Stimulated activated naive CD8-positive, alpha-beta T cell treated with anti-CD3 and anti-CD28 coated beads, Interleukin-15, Interleukin-2, amounts not matched to agents 100 ng/mL and 50 ng/mL, for 24 hours (primary cell): ENCODE measurements at regions not wholly inside any gene's neighbourhood (a gene's known extent, or its start where the extent isn't known, plus 50 kb on each side); places are given as distances from the start of the nearest gene placed in this dataset.

Experiments
- H3K27ac Mint-ChIP-seq: one replicate; pipeline ENCODE4 v1.8.0; 2021; ENCODE audit warnings: mild to moderate bottlenecking, mixed read lengths
- H3K27me3 Mint-ChIP-seq: one replicate; pipeline ENCODE4 v1.8.0; 2021; ENCODE audit warnings: mixed read lengths
- H3K36me3 Mint-ChIP-seq: one replicate; pipeline ENCODE4 v1.8.0; 2021; ENCODE audit warnings: low read depth, mixed read lengths
- H3K4me1 Mint-ChIP-seq: one replicate; pipeline ENCODE4 v1.8.0; 2021; ENCODE audit warnings: low read depth, mixed read lengths
- H3K4me3 Mint-ChIP-seq: one replicate; pipeline ENCODE4 v1.8.0; 2021; ENCODE audit warnings: mild to moderate bottlenecking, mixed read lengths
- H3K9me3 Mint-ChIP-seq: one replicate; pipeline ENCODE4 v1.8.0; 2021; ENCODE audit warnings: mixed read lengths

DNA sequence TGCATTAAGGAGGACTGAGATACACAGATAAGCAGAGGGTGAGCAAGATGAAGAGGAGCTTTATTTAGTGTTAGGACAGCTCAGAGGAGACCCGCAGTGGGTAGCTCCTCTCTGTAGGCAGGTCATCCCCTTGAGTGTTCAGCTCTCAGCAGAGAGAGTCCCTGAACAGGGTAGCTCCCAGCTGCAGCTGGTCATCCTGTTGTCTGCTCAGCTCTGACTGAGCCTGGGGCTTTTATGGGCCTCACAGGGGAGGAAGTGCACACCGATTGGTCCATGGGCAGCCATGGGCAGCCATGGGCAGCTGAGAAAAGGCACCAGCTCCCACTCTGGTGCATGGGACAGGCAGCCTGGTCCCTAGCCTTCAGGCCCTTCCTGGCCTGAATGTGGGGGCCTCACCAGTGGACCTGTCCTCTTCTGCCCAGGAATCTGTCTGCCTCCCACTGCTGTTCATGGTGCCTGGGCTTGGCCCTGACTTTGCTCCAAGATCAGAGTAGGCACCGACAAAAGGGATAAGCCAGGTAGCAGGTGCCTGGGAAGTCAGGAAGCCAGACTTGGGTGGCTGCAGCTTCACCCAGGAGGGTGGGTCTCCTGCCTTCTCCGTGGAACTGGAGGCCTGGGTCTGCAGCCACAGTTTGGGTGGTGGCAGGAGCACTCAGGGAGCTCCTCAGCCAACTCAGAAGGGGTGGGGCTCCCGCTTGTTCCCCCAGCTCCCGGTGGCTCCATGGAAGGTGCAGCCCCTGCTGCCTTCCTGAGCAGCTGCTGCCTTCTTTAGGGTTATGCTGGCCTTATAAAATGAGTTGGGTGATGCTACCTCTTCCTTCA lies 54.7 kb downstream of the MYEOV start:
- Mint-ChIP-seq H3K27ac (no peak overlapping the region), H3K27me3 (no peaks in the 10 kb centered on the region), H3K36me3 (no peaks in the 10 kb centered on the region), H3K4me1 (peaks cover 11% of the 10 kb centered on the region), H3K4me3 (no peak overlapping the region), H3K9me3 (peaks cover 3% of the 10 kb centered on the region)

DNA sequence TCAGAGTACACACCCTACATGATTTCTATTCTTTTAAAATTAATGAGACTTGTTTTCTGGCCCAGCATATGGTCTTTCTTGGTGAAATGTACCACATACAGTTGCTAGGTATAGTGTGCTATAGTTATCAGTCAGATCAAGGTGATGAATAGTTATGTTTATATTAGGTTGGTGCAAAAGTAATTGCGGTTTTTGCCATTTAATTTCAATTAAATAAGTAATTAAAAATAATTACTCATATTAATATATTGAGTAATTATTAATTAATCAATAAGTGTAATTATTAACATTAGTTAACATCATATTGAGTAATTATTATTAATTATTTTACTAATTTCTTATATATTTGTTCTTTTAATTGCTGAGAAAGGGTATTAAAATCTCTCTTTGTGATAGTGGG lies 56.1 kb downstream of the MYEOV start:
- Mint-ChIP-seq H3K36me3 (no peaks in the 10 kb centered on the region), H3K4me1 (peaks cover 11% of the 10 kb centered on the region), H3K4me3 (no peak overlapping the region), H3K9me3 (peaks cover 3% of the 10 kb centered on the region), H3K27me3 (no peaks in the 10 kb centered on the region), H3K27ac (no peak overlapping the region)

DNA sequence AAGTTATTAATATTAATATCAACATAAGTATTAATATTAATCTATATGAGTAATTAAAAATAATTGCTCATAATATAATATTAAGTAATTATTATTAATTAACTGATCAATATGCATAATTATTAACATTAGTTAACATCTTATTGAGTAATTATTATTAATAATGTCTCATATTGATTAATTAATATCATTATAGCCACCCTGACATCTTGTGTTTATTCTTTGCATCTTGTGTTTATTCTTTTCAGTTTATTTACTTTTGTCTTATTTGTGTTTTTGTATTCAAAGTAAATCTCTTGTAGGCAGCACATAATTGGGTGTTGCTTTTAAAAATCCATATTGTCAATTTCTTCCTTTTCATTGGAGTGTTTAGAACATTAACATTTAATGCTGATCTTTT lies 56.6 kb downstream of the MYEOV start:
- H3K9me3 Mint-ChIP-seq: peaks cover 3% of the 10 kb centered on the region
- no peak overlapping the region for H3K27ac Mint-ChIP-seq
- peaks cover 11% of the 10 kb centered on the region for H3K4me1 Mint-ChIP-seq
- H3K36me3 Mint-ChIP-seq: no peaks in the 10 kb centered on the region
- no peaks in the 10 kb centered on the region for H3K27me3 Mint-ChIP-seq
- no peak overlapping the region for H3K4me3 Mint-ChIP-seq

DNA sequence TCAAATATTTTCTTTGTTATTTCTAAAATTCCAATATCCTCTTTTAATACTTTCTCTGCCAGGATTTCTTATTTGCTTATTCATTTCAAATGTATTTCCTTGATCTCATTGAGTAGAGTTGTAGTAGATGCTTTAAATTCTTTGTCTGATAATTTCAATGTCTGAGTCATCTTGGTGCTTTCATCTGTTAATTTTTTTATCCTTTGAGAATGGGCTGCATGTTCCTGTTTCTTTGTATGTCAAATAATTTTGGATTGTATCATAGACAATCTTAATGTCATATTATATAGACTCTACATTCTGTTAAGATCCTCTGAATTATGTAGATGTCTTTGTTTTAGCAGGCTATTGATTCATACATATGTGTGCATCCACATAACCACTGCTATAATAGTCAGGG lies 57.5 kb downstream of the MYEOV start:
- H3K27ac Mint-ChIP-seq: no peak overlapping the region
- no peaks in the 10 kb centered on the region for H3K27me3 Mint-ChIP-seq
- peaks cover 3% of the 10 kb centered on the region for H3K9me3 Mint-ChIP-seq
- H3K36me3 Mint-ChIP-seq: no peaks in the 10 kb centered on the region
- peaks cover 11% of the 10 kb centered on the region for H3K4me1 Mint-ChIP-seq
- no peak overlapping the region for H3K4me3 Mint-ChIP-seq

DNA sequence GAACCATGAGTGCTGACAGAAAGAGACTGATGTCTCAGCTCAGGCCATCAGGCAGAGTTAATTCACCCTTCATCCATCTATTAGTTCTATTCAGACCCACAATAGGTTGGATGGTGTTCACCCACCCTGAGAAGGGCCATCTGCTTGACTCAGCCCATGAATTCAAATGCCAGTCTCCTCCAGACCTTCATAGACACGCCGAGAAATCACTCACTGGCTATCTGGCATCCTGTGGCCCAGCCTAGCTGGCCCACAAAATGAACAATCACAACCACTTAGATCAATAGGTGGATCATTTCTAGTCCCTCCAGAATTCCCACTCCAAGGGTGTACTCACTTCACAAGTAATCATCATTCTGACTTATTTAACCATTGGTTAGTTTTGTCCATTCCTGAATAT lies 58.2 kb downstream of the MYEOV start:
- H3K27ac Mint-ChIP-seq: no peak overlapping the region

DNA sequence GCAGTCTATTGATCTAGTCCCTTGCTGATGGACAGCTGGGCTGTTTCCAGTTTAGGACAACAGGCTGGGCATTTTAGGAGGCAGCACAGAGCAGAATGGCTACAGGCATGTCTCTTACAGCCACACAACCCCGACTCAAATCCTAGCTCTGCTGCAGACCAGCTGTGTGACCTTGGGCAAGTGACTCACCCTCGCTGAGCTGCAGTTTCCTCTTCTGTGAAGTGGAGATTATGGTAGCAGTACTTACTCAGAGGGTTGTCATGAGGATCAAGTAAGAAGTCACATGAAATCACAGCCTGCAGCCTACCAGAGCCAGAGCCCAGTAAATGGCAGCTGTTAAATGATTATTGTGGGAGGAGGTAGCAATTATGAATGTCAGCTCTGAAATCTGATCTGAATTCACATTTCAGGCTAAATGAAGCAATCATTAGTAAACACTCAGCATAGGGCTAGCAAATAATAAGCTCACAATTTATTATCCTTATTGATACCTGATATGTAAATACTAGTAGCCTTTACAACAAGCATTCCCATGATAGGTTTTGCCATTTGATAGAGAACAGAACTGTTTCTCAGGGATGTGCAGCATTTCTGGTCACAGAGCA lies 58.9 kb downstream of the MYEOV start:
- Mint-ChIP-seq H3K9me3 (peaks cover 3% of the 10 kb centered on the region), H3K4me3 (no peak overlapping the region), H3K36me3 (no peaks in the 10 kb centered on the region), H3K27me3 (no peaks in the 10 kb centered on the region), H3K4me1 (peaks cover 11% of the 10 kb centered on the region), H3K27ac (no peak overlapping the region)

More for the DNA sequence above, 58.2 kb downstream of the MYEOV start:
- Mint-ChIP-seq H3K4me3 (no peak overlapping the region), H3K36me3 (no peaks in the 10 kb centered on the region), H3K27me3 (no peaks in the 10 kb centered on the region), H3K9me3 (peaks cover 3% of the 10 kb centered on the region), H3K4me1 (peaks cover 11% of the 10 kb centered on the region)

DNA sequence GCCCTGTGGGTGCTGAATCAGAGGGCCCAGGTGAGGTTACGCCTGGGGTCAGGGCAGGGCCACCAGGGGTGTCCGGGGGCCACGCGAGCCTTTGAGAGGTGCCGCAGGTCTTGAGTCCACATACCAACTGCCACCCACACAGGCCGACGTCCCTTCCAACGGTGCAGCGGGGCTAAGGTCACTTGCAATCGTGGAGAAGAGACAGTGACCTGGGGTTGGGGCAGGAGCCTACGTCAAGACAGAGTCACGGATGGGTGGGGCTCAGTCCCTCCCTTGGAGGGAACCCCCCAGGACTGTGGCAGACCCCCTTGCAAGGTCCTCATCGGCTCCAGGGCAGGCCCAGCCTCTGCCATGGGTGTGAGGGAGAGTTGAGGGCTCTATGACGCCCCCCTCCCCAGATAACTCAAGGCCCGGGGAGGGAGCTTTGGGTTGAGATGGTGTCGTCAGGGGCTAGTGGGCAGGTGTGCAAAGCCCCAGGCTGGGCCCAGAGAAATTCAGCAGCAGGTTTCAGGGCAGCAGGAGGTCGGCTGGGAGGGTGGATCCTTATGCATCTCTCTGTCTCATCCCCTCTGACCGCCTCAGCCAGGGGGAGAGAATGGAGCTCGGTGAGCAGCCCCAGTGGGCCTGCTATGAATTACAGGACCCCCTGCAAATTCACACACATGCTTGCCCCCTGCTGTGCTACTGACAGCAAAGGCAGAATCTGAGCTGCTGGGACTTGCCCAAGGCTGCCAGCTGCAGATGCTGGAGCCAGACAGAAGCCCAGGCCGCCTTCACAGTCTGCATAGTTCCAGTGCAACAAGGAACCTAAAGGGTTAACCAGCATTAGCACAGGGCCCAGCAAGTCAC lies 60.0 kb downstream of the MYEOV start:
- peaks cover 11% of the 10 kb centered on the region for H3K4me1 Mint-ChIP-seq
- no peaks in the 10 kb centered on the region for H3K36me3 Mint-ChIP-seq
- H3K27me3 Mint-ChIP-seq: no peaks in the 10 kb centered on the region
- no peaks in the 10 kb centered on the region for H3K9me3 Mint-ChIP-seq
- H3K4me3 Mint-ChIP-seq: no peak overlapping the region
- H3K27ac Mint-ChIP-seq: no peak overlapping the region

DNA sequence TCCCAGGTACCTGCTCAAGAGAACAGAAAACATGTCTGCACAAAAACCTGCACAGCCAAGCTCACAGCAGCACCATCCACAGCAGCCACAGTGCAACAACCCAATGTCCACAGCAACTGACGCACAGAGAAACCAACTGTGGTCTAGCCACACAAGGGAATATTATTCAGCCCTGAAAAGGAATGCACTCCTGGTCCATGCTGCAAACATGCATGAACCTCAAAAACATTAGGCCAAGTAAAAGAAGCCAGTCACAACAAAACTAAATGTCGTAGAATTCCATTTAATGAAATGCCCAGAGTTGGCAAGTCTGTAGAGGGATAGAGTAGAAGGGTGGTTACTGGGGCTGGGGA lies 60.6 kb downstream of the MYEOV start:
- Mint-ChIP-seq H3K27ac (no peak overlapping the region), H3K9me3 (peaks cover under 1% of the 10 kb centered on the region), H3K4me1 (peaks cover 11% of the 10 kb centered on the region), H3K27me3 (no peaks in the 10 kb centered on the region), H3K4me3 (no peak overlapping the region), H3K36me3 (no peaks in the 10 kb centered on the region)

DNA sequence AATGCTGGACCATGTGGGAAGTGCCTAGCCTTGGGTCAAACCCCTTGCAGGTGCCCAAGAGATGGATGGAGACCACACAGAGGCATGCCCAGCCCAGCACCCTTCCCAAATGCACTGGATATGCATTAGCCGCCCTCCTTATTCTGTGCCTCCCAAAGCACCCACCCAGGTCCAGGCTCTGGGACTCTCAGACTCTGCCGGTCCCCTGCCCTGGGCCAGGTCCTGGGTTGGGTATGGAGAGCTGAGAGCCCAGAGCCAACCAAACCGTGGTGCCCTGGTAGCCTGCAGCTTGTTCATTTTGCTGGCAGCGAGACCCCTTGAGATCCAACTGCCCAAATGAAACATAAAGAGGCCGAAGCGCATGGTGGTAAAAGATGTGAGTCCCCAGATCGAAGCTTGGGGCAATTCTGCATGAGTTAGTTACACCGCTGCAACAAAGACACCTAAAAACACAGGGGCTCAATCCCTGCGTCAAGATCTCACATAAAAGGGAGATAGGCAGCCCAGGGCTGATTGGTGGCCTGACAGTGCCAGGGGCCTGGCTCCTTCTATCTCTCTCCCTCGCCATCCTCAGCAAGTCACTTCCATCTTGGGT lies 61.5 kb downstream of the MYEOV start:
- Mint-ChIP-seq H3K9me3 (peaks cover 7% of the 10 kb centered on the region), H3K27ac (no peak overlapping the region), H3K4me3 (no peak overlapping the region), H3K36me3 (no peaks in the 10 kb centered on the region), H3K27me3 (no peaks in the 10 kb centered on the region), H3K4me1 (peaks cover 11% of the 10 kb centered on the region)

DNA sequence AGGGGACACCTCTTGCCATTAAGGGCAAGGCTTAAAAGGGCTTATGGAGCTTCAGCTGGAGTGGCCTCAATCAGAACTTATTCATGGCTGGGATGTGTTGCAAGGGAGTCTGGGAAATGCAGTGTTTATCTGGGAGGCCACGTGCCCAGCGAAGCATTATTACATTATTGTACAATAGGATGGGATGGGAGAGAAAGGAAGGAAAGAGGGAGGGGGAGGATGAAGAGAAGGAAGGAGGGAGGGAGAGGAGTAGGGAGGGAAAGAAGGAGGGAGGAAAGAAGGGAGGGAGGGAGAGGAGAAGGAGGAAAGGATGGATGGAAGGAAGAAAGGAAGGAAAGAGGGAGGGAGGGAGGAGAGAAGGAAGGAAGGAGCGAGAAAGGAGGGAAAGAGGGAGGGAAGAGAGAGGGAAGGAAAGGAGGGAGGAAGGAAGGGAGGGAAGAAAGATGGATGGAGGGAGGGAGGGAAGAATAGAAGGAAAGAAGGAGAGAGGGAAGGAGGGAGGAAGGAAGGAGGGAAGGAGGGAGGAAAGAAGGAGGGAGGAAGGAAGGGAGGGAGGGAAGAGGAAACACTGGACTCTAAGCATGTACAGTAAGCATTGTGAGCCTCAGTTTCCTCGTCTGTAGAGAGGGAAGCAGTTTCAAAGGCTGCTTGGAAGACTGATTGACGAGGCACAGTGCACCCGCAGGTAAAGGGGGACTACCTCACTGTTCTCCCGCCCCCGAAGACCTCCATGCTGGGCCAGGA lies 62.2 kb downstream of the MYEOV start:
- no peaks in the 10 kb centered on the region for H3K27me3 Mint-ChIP-seq
- H3K4me1 Mint-ChIP-seq: peaks cover 11% of the 10 kb centered on the region
- no peaks in the 10 kb centered on the region for H3K36me3 Mint-ChIP-seq
- no peak overlapping the region for H3K4me3 Mint-ChIP-seq
- peaks cover 7% of the 10 kb centered on the region for H3K9me3 Mint-ChIP-seq
- H3K27ac Mint-ChIP-seq: no peak overlapping the region

DNA sequence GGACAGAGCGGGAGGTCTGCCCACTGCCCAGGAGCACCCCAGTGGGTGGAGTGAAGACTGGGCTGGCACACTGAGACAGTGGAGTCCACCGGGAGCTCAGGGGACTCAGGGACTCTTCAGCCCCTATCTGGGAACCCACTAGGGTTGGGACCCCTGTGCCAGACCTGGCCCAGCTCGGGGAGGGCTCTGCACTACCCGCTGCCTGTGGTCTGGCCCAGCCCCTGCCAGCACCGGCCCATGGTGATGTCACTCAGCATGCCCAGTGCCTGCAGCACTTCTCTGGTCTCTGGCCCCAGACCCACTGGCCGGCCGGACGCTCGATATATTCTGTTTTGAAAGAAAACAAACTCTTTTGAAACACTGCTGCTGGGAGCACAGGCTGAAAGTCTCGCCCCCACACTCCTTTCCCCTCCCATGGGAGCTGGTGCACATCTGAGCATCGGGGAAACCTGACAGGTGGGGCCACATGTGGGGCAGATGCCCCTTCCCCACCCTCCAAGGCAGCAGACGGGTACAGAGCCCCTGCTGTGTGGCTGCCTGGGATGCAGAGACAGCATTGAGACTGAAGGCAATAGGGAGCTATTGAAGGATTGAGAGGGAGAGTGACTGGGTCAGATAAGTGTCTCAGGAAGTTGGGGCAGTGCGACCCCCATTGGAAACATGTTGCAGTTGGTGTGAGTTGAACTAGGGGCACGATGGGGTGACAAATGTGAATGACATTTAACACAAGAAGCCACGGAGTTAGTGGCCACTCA lies 62.9 kb downstream of the MYEOV start:
- Mint-ChIP-seq H3K27ac (no peak overlapping the region), H3K9me3 (peaks cover 7% of the 10 kb centered on the region), H3K4me1 (peaks cover 11% of the 10 kb centered on the region), H3K27me3 (no peaks in the 10 kb centered on the region), H3K4me3 (no peak overlapping the region), H3K36me3 (no peaks in the 10 kb centered on the region)

DNA sequence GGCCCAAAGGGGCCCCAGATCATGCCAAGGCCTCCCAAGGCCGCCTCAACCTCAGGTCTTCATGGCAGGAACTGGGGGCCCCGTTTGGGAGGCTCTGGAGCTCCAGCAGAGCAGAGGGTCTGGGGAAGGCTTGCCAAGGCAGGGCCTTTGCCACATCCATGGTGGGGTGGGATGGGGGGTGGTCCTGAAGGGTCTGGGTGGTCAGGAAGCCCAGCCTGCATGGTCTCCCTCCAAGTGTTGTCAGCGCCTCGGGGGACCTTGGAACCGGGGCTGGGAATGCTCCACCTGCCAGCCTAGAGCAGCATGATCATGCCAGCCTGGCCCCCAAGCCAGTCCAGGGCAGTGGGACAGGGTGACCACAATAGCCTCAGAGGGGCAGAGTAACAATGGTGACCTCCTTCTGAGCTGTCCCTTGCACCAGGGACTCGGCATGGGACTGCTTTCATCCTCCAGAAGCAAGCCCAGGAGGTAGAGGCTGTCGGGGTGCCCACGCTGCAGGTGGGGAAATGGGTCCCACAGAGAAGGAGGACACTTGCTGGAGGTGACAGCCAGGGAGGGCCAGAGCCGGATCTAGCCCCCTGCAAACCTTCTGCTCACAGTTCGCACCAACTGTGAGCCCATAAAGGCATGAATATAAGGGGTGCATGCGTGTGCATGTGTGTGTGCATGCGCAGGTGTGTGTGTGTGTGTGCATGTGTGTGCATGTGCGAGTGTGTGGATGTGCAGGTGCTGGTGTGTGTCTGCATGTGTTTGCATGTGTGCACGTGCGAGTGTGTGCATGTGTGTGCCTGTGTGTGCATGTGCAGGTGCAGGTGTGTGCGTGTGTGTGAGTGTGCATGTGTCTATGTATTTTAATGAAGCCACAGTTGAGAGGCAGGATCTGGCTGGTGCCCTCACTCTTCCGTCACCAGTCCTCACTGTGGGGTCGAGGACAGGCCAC lies 63.8 kb downstream of the MYEOV start:
- Mint-ChIP-seq H3K27ac (no peak overlapping the region), H3K27me3 (no peaks in the 10 kb centered on the region), H3K4me3 (no peak overlapping the region), H3K36me3 (no peaks in the 10 kb centered on the region), H3K4me1 (peaks cover 4% of the 10 kb centered on the region), H3K9me3 (peaks cover 7% of the 10 kb centered on the region)

DNA sequence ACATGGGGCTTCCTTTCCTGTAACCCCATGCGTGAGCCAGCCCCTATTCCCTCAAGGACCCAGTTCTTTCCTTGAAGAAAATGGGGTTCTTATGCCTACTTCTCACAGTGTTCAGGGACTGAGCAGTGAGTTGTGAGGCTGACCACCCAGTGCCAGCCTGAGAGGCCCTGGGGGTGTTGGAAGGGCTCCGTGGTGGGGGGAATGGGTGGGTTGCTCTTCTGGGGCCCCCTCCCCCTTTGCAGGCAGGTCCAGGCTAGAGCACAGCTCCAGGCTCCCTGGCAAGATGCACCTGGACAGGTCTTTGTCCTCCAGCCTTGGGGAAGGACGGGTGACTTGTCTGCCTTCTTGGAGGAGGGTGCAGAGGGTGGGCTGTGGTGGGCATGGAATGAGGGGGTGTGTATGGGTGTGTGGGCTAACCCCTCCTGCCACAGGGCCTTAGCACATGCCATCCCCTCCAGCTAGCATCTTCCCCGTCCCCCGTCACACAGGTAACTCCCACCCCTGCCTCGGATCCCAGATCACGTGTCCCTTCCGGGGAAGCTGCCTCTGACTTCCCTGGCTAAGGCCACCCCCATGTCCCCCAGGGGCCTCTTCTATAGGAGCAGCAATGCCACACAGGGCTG lies 64.6 kb downstream of the MYEOV start:
- Mint-ChIP-seq H3K4me1 (no peaks in the 10 kb centered on the region), H3K27me3 (no peaks in the 10 kb centered on the region), H3K4me3 (no peak overlapping the region), H3K9me3 (peaks cover 7% of the 10 kb centered on the region), H3K27ac (no peak overlapping the region), H3K36me3 (no peaks in the 10 kb centered on the region)
